HL-60 (cell line): ENCODE measurements at regions not wholly inside any gene's neighbourhood (a gene's known extent, or its start where the extent isn't known, plus 50 kb on each side); places are given as distances from the start of the nearest gene placed in this dataset.

Experiments
- GABPA ChIP-seq: IDR thresholded peaks from 2 replicates; pipeline ENCODE4 v1.6.1; 2012; ENCODE audit warnings: low read depth
- POLR2AphosphoS5 ChIP-seq: IDR thresholded peaks from 2 replicates; pipeline ENCODE4 v1.6.1; 2012; ENCODE audit warnings: low read depth
- SPI1 ChIP-seq: IDR thresholded peaks from 2 replicates; pipeline ENCODE4 v1.6.1; 2012; ENCODE audit warnings: low read depth, mild to moderate bottlenecking, borderline replicate concordance
- TF ChIP-seq, protein P1 (sequence below): IDR thresholded peaks from one replicate; pipeline ENCODE4 v1.5.1; 2011; ENCODE audit warnings: low read length, control low read depth, inconsistent platforms; ENCODE audit not compliant: insufficient read depth
- TF ChIP-seq, protein P2 (sequence below): IDR thresholded peaks from 2 replicates; pipeline ENCODE4 v1.6.1; 2012; ENCODE audit warnings: low read depth; ENCODE audit not compliant: insufficient replicate concordance

DNA sequence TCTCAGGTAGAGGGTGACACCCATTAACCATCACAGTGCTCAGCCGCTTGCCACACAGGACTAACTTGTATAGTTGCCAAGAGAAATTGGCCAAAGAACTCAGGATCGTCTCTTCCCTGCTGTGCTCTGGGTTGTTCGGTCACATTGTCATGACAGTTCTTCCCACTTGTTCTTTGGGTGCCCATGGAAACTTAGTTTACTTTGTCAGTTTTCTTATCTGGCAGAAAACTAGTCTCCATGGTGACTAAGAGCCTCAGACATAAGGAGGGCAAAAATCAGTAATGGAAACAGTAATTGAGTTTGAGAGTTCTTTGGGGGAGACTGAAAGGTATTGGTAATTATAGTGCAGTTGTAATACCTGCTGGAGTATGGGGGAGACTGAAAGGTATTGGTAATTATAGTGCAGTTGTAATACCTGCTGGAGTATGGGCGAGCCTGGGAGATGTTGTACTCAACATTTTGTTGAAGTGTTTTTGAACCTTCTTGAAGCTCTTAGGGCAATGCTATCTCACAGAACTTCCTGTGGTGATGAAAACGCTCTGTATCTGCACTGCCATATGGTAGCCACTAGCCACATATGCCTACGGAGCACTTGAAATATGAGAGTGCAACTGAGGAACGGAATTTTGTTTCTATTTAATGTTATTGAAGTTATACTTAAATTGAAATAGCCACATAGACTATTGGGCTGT, 95.2 kb upstream of the HDGFL1 start:
- TF ChIP-seq, protein P1, sequence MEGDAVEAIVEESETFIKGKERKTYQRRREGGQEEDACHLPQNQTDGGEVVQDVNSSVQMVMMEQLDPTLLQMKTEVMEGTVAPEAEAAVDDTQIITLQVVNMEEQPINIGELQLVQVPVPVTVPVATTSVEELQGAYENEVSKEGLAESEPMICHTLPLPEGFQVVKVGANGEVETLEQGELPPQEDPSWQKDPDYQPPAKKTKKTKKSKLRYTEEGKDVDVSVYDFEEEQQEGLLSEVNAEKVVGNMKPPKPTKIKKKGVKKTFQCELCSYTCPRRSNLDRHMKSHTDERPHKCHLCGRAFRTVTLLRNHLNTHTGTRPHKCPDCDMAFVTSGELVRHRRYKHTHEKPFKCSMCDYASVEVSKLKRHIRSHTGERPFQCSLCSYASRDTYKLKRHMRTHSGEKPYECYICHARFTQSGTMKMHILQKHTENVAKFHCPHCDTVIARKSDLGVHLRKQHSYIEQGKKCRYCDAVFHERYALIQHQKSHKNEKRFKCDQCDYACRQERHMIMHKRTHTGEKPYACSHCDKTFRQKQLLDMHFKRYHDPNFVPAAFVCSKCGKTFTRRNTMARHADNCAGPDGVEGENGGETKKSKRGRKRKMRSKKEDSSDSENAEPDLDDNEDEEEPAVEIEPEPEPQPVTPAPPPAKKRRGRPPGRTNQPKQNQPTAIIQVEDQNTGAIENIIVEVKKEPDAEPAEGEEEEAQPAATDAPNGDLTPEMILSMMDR = no peak
- TF ChIP-seq POLR2AphosphoS5 (no peak), GABPA (no peak), SPI1 (no peak)
- TF ChIP-seq, protein P2, sequence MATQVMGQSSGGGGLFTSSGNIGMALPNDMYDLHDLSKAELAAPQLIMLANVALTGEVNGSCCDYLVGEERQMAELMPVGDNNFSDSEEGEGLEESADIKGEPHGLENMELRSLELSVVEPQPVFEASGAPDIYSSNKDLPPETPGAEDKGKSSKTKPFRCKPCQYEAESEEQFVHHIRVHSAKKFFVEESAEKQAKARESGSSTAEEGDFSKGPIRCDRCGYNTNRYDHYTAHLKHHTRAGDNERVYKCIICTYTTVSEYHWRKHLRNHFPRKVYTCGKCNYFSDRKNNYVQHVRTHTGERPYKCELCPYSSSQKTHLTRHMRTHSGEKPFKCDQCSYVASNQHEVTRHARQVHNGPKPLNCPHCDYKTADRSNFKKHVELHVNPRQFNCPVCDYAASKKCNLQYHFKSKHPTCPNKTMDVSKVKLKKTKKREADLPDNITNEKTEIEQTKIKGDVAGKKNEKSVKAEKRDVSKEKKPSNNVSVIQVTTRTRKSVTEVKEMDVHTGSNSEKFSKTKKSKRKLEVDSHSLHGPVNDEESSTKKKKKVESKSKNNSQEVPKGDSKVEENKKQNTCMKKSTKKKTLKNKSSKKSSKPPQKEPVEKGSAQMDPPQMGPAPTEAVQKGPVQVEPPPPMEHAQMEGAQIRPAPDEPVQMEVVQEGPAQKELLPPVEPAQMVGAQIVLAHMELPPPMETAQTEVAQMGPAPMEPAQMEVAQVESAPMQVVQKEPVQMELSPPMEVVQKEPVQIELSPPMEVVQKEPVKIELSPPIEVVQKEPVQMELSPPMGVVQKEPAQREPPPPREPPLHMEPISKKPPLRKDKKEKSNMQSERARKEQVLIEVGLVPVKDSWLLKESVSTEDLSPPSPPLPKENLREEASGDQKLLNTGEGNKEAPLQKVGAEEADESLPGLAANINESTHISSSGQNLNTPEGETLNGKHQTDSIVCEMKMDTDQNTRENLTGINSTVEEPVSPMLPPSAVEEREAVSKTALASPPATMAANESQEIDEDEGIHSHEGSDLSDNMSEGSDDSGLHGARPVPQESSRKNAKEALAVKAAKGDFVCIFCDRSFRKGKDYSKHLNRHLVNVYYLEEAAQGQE = no peak
